Left ventricle myocardium inferior (tissue), 1 donor: ENCODE measurements at regions not wholly inside any gene's neighbourhood (a gene's known extent, or its start where the extent isn't known, plus 50 kb on each side); places are given as distances from the start of the nearest gene placed in this dataset.
"Not testable (repeated sequence)": the region's sequence is repeated elsewhere in the genome, so short reads cannot be mapped to it uniquely, and the experiment has no call there.

Source experiments
- DNase-seq: peaks from one replicate; pipeline ENCODE4 v3.0.0-alpha.2; 2020
- H3K27ac ChIP-seq: fragments of 200-600 bp; replicated peaks from 2 replicates; pipeline ENCODE4 v1.8.0; 2021
- H3K27me3 ChIP-seq: fragments of 200-600 bp; 2 replicates; pipeline ENCODE4 v1.8.0; 2021; ENCODE audit warnings: low read depth
- H3K36me3 ChIP-seq: fragments of 200-600 bp; 2 replicates; pipeline ENCODE4 v1.8.0; 2021
- H3K4me1 ChIP-seq: fragments of 200-600 bp; 2 replicates; pipeline ENCODE4 v1.8.0; 2021
- H3K4me3 ChIP-seq: fragments of 200-600 bp; 2 replicates; pipeline ENCODE4 v1.8.0; 2021; ENCODE audit warnings: mild to moderate bottlenecking, moderate library complexity
- H3K9me3 ChIP-seq: fragments of 200-600 bp; replicated peaks from 2 replicates; pipeline ENCODE4 v1.8.0; 2021
- intact Hi-C: fragments of 100-400 bp; cut with micrococcal nuclease; formaldehyde crosslinking; loops from one replicate; pipeline ENCODE4 v1.11.0; 2022
- donor health status: DM: no; HTN: yes; CAD: no; lungs with severe emphysema.

GRCh38 chr21:6140467-6141137, 4380.8 kb upstream of the TPTE start:
- H3K4me3 ChIP-seq, H3K27ac ChIP-seq, DNase-seq, H3K36me3 ChIP-seq, intact Hi-C loops, H3K27me3 ChIP-seq, H3K9me3 ChIP-seq, H3K4me1 ChIP-seq: not testable (repeated sequence)

- H3K36me3 ChIP-seq, intact Hi-C loops, H3K4me1 ChIP-seq, H3K27ac ChIP-seq, DNase-seq, H3K4me3 ChIP-seq, H3K27me3 ChIP-seq, H3K9me3 ChIP-seq: not testable (repeated sequence)
These were observed 4380.3 kb upstream of the TPTE start for GRCh38 chr21:6141138-6141474.

- H3K4me1 ChIP-seq, H3K27me3 ChIP-seq, DNase-seq, H3K36me3 ChIP-seq, H3K4me3 ChIP-seq, H3K9me3 ChIP-seq, H3K27ac ChIP-seq, intact Hi-C loops: not testable (repeated sequence)
These were observed 4368.2 kb upstream of the TPTE start for GRCh38 chr21:6153154-6153553.

GRCh38 chr21:6154524-6155320, 4366.7 kb upstream of the TPTE start:
- DNase-seq, H3K27ac ChIP-seq, H3K9me3 ChIP-seq, H3K36me3 ChIP-seq, intact Hi-C loops, H3K4me3 ChIP-seq, H3K4me1 ChIP-seq, H3K27me3 ChIP-seq: not testable (repeated sequence)

GRCh38 chr21:6156712-6157389, 4364.5 kb upstream of the TPTE start:
- H3K4me3 ChIP-seq, H3K9me3 ChIP-seq, intact Hi-C loops, DNase-seq, H3K36me3 ChIP-seq, H3K27ac ChIP-seq, H3K27me3 ChIP-seq, H3K4me1 ChIP-seq: not testable (repeated sequence)

- not testable (repeated sequence) for H3K4me1 ChIP-seq
These were observed 4363.9 kb upstream of the TPTE start for GRCh38 chr21:6157515-6157914.

DNA sequence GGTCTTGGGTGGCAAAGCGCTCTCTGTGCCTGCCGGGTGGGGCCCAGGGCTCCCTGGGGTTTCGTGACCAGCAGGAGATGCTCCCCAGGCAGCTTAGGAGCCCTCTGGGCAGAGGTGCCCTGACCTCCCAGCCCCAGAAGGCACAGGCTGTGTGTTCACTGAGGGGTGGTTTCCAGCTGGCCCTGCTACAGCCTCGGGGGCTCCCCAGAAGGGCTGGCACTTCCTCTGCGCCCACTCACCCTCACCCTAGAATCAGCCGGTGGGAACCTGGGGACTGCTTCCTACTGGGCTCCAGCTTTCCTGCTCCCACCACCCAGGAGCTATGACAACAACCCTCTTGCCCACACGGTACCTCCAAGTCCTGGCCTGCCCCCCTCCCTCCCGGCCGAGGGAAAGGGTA, 4363.2 kb upstream of the TPTE start:
- H3K4me1 ChIP-seq, DNase-seq, H3K36me3 ChIP-seq, H3K4me3 ChIP-seq, H3K9me3 ChIP-seq, intact Hi-C loops, H3K27me3 ChIP-seq, H3K27ac ChIP-seq: not testable (repeated sequence)

More at GRCh38 chr21:6157515-6157914, 4363.9 kb upstream of the TPTE start:
- H3K36me3 ChIP-seq, H3K4me3 ChIP-seq, H3K27me3 ChIP-seq, DNase-seq, H3K27ac ChIP-seq, H3K9me3 ChIP-seq, intact Hi-C loops: not testable (repeated sequence)
